ENCODE measurements at regions not wholly inside any gene's neighbourhood (a gene's known extent, or its start where the extent isn't known, plus 50 kb on each side); places are given as distances from the start of the nearest gene placed in this dataset.

- peak; percentile 64 for DNase-seq (ENCODE audit: low read depth)
- Histone ChIP-seq H3K36me3 (ENCODE audit: control insufficient read depth, insufficient read depth, low read length) (no peaks in the 10 kb centered on the region), H3K4me3 (ENCODE audit: low read depth, low read length) (no peak overlapping the region), H3K27me3 (ENCODE audit: control insufficient read depth, insufficient read depth, low read length) (peaks cover 3% of the 10 kb centered on the region)
- FAIRE-seq: no peak
- TF ChIP-seq, protein P1, sequence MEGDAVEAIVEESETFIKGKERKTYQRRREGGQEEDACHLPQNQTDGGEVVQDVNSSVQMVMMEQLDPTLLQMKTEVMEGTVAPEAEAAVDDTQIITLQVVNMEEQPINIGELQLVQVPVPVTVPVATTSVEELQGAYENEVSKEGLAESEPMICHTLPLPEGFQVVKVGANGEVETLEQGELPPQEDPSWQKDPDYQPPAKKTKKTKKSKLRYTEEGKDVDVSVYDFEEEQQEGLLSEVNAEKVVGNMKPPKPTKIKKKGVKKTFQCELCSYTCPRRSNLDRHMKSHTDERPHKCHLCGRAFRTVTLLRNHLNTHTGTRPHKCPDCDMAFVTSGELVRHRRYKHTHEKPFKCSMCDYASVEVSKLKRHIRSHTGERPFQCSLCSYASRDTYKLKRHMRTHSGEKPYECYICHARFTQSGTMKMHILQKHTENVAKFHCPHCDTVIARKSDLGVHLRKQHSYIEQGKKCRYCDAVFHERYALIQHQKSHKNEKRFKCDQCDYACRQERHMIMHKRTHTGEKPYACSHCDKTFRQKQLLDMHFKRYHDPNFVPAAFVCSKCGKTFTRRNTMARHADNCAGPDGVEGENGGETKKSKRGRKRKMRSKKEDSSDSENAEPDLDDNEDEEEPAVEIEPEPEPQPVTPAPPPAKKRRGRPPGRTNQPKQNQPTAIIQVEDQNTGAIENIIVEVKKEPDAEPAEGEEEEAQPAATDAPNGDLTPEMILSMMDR (IDR thresholded peaks at IDR 0.05; ENCODE audit: insufficient read depth, low read length, severe bottlenecking): no peak
Measured at GRCh38 chr4:41363384-41363981, 106.8 kb downstream of the UCHL1 start.

DNA sequence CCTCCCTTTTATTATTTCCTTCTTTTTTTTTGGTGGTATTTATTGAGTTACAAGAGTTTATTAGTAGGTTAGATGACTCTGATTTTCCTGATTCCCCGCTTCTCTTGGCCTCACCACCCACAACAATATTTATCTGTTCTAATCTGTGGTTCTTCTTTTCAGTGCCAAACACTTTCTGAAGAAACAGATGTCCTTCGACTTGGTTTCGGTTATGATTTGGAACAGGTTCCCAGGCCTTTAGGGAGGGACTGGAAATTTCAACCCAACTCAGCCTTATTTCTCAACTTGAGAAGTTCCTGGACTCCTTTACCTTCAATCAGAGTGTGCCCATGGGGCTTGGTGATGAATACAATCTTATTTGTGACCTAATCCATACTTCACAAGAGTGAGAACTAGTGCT is 108.1 kb downstream of the UCHL1 start:
- TF ChIP-seq, protein P1 (IDR thresholded peaks at IDR 0.05; ENCODE audit: insufficient read depth, low read length, severe bottlenecking): no peak
- FAIRE-seq (no peak), DNase-seq (ENCODE audit: low read depth) (no peak)
- peaks cover 3% of the 10 kb centered on the region for H3K27me3 ChIP-seq (ENCODE audit: control insufficient read depth, insufficient read depth, low read length)
- no peaks in the 10 kb centered on the region for H3K36me3 ChIP-seq (ENCODE audit: control insufficient read depth, insufficient read depth, low read length)
- H3K4me3 ChIP-seq (ENCODE audit: low read depth, low read length): no peak overlapping the region

- Histone ChIP-seq H3K36me3 (ENCODE audit: control insufficient read depth, insufficient read depth, low read length) (no peaks in the 10 kb centered on the region), H3K4me3 (ENCODE audit: low read depth, low read length) (no peak overlapping the region), H3K27me3 (ENCODE audit: control insufficient read depth, insufficient read depth, low read length) (peaks cover 3% of the 10 kb centered on the region)
- FAIRE-seq (no peak), DNase-seq (ENCODE audit: low read depth) (no peak)
- TF ChIP-seq, protein P1 (IDR thresholded peaks at IDR 0.05; ENCODE audit: insufficient read depth, low read length, severe bottlenecking): no peak
Measured at GRCh38 chr4:41365681-41366080, 109.0 kb downstream of the UCHL1 start.

DNA sequence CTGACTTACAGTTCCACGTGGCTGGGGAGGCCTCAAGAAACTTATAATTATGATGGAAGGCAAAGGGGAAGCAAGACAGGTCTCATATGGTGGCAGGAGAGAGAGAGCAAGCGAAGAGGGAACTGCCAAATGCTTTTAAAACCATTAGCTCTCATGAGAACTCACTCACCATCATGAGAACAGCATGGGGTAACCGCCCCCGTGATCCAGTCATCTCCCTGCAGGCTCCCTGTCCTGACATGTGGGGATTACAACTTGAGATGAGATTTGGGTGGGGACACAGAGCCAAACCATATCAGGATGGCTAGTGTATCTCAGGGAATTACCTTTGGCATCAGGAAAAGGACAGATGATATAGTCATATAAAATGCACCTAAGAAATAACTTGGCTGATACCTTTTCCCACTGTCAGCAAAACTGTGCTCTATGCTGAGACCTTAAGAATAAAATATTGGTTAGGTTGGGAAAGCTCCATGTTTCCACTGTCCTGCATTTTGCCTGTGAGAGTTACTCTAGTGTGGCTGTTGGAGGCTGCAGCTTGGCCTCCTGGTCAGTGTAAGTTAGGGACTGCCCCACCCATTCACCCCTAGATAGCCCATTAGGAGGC is 110.3 kb downstream of the UCHL1 start:
- TF ChIP-seq, protein P1 (IDR thresholded peaks at IDR 0.05; ENCODE audit: insufficient read depth, low read length, severe bottlenecking): no peak
- no peak overlapping the region for H3K4me3 ChIP-seq (ENCODE audit: low read depth, low read length)
- peaks cover 3% of the 10 kb centered on the region for H3K27me3 ChIP-seq (ENCODE audit: control insufficient read depth, insufficient read depth, low read length)
- FAIRE-seq: no peak
- DNase-seq (ENCODE audit: low read depth): peak; percentile 48
- no peaks in the 10 kb centered on the region for H3K36me3 ChIP-seq (ENCODE audit: control insufficient read depth, insufficient read depth, low read length)

DNA sequence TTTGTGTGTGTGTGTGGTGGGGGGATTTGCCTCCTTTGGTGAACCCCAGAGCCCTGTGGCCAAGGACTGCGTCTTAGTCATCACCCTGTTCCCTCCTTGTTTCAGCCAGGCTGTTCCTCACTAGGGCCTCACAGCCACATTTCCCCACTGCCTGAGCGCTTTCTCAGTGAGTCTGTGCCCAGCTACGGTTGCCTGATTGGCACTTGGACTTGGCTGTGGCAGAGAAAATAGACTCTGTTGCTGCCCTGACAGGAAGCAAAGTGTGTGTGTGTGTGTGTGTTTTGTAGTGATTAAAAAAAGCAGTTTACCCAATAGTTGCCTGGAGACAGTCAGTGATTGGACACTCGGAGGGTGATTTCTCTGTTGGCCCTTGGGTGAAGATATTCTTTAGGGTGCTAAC is 113.0 kb downstream of the UCHL1 start:
- Histone ChIP-seq H3K27me3 (ENCODE audit: control insufficient read depth, insufficient read depth, low read length) (no peaks in the 10 kb centered on the region), H3K4me3 (ENCODE audit: low read depth, low read length) (no peak overlapping the region), H3K36me3 (ENCODE audit: control insufficient read depth, insufficient read depth, low read length) (no peaks in the 10 kb centered on the region)
- peak; percentile 51 for DNase-seq (ENCODE audit: low read depth)
- TF ChIP-seq, protein P1 (IDR thresholded peaks at IDR 0.05; ENCODE audit: insufficient read depth, low read length, severe bottlenecking): no peak
- no peak for FAIRE-seq

DNA sequence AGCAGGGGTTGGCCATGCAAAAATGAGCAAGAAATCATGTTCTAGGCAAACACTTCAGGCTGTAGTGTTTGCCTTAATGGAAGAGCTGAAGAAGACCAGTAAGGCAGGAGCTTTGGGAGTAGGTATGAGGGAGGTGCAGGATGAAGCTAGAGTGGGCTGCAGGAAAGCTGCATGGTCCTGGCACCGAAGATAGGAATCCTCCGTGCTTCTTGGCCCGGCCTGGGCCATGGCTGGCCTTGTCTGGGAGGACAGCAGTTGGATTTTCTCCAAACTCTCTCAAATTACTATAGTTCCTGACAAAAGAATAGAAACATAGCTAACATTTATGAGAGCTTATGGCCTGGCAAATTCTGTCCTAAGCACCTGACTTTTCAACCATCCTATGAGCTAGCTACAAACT is 116.5 kb downstream of the UCHL1 start:
- TF ChIP-seq, protein P1 (IDR thresholded peaks at IDR 0.05; ENCODE audit: insufficient read depth, low read length, severe bottlenecking): no peak
- Histone ChIP-seq H3K4me3 (ENCODE audit: low read depth, low read length) (no peak overlapping the region), H3K36me3 (ENCODE audit: control insufficient read depth, insufficient read depth, low read length) (no peaks in the 10 kb centered on the region), H3K27me3 (ENCODE audit: control insufficient read depth, insufficient read depth, low read length) (no peaks in the 10 kb centered on the region)
- FAIRE-seq (no peak), DNase-seq (ENCODE audit: low read depth) (no peak)
